Fibroblast of villous mesenchyme (primary cell): ENCODE measurements at regions not wholly inside any gene's neighbourhood (a gene's known extent, or its start where the extent isn't known, plus 50 kb on each side); places are given as distances from the start of the nearest gene placed in this dataset.
A peak's percentile ranks its signal among the peaks of the same experiment; 100 is the strongest.
"Not testable (repeated sequence)": the region's sequence is repeated elsewhere in the genome, so short reads cannot be mapped to it uniquely, and the experiment has no call there.

ENCODE experiments used
- DNase-seq: peaks from one replicate; pipeline ENCODE4 v3.0.0-alpha.2; 2010; ENCODE audit warnings: low read depth
- H3K4me3 ChIP-seq: 2 replicates; pipeline ENCODE4 v1.5.1; 2011; ENCODE audit warnings: low read depth, mild to moderate bottlenecking, low read length
- TF ChIP-seq, protein P1 (sequence below): IDR thresholded peaks from 2 replicates; pipeline ENCODE4 v1.5.1; 2012; ENCODE audit warnings: low read depth, mild to moderate bottlenecking, low read length; ENCODE audit not compliant: insufficient read depth

DNA sequence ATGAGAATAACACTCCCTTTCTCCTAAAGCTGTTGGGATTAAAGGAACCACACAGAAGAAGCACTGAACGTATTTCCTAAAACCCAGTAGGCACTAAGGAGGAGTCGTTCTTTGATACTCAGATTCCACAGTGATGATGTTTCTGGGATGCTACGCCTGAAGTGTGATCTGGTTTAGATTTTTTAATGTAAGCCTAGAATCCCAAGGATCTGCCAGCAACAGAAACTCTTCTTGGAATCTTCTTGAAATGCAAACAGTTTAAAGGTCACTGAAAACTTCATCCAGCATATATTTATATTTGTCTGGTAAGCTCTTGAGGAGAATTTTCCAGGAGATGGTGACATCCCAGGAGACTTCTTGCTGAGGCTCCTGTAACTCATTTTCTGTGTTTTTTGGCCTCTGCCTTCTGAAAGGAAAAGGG, 247.6 kb upstream of the TRIB2 start:
- DNase-seq: peak; percentile 75
- TF ChIP-seq, protein P1, sequence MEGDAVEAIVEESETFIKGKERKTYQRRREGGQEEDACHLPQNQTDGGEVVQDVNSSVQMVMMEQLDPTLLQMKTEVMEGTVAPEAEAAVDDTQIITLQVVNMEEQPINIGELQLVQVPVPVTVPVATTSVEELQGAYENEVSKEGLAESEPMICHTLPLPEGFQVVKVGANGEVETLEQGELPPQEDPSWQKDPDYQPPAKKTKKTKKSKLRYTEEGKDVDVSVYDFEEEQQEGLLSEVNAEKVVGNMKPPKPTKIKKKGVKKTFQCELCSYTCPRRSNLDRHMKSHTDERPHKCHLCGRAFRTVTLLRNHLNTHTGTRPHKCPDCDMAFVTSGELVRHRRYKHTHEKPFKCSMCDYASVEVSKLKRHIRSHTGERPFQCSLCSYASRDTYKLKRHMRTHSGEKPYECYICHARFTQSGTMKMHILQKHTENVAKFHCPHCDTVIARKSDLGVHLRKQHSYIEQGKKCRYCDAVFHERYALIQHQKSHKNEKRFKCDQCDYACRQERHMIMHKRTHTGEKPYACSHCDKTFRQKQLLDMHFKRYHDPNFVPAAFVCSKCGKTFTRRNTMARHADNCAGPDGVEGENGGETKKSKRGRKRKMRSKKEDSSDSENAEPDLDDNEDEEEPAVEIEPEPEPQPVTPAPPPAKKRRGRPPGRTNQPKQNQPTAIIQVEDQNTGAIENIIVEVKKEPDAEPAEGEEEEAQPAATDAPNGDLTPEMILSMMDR: no peak
- H3K4me3 ChIP-seq: no peak overlapping the region

DNA sequence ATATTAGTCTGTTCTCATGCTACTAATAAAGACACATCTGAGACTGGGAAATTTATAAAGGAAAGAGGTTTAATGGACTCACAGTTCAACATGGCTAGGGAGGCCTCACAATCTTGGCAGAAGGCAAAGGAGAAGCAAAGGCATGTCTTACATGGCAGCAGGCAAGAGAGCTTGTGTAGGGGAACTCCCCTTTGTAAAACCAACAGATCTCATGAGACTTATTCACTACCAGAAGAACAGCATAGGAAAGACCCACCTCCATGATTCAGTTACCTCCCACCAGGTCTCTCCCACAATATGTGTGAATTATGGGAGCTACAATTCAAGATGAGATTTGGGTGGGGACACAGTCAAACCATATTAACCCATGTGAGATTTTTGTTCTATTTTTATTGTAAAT, 244.5 kb upstream of the TRIB2 start:
- not testable (repeated sequence) for H3K4me3 ChIP-seq, DNase-seq

DNA sequence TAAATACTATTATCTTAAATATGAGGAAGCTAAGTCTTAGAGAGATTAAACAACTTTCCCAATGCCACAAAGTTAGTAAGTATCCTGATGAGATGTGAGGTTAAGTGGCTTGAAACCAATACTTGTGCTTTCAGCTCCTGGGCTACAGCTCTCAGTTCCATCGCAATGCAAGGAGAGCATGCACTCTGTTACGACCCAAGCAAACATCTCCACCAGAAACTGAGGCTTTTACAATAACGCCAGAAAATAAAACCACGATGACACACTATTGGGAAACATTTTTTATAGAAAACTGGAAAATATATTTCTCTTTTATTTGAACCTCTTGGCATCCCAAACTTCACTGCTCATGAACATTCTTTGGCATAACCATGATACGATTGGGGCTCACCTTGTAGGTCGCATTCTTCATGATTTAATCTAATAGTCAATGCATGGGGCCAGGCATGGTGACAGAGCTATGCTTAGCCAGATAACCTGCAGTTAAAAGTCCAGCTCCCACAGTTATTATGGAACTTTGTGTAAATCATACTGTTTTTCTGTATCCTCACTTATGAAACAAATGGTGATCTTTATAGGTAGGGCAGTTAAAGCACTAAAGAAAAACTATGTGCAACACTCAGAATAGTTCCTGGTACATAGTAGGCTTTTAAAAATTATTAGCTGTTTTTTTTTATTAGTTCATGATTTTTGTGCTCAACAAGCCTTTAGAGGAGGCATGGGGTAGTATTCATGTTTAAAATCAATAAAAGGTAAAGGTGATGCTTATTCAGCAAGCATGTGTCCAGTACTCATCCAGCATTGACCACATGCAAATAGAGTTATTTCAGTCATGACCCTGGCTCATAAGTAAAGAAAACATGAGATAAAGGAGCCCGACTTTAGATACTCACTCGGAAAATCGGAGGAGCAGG, 238.3 kb upstream of the TRIB2 start:
- DNase-seq: no peak
- TF ChIP-seq, protein P1: no peak
- no peak overlapping the region for H3K4me3 ChIP-seq

DNA sequence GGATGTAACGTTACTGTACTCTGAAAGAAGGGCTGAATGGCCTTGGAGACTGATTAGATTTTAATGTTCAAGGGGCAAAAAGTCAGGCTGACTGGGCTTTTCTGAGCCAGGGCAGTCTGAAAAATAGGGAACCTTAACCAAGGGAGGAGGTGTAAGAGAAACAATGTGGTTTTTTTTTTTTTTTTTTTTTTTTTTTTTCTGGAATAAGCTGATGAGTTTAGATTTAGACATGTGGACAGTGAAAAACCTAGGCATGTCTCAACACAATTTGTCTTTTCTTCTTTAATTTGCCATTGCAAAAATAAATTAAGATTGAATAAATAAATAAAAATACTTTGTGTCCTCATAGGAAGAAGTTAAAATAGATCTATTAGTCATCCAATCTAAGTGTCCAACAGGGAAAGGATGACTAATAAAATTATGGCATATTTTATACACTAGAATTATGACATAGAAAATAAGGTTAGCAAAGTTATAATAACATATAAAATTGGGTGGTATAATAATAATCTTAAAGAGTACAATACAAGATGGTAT, 237.6 kb upstream of the TRIB2 start:
- H3K4me3 ChIP-seq: no peak overlapping the region
- TF ChIP-seq, protein P1: no peak
- no peak for DNase-seq

DNA sequence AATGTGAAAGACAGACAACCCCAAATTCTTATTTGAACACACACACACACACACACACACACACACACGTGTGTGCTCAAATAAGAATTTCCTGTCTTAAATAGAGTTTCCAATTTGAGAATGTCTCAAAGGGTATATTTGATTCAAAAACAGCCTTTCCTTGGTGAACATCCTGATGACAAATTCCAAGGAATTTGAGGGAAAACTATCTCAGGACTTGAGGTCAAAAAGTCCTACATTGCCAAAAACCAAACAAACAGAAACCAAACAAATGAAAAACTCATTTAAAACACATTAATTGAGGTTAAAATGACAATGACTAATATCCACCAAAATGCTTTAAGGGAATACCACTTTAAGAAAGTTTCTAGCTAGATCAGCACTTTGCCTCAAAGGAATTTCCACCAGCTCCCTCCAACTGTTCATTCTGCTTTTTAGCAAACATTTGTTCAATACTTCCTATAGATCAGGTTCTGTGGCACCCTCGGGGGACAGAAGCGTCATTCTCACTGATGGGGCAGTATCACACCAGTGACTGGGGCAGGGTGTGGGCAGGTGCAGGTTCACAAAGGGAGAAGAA, 232.1 kb upstream of the TRIB2 start:
- TF ChIP-seq, protein P1: no peak
- DNase-seq: no peak
- no peak overlapping the region for H3K4me3 ChIP-seq

DNA sequence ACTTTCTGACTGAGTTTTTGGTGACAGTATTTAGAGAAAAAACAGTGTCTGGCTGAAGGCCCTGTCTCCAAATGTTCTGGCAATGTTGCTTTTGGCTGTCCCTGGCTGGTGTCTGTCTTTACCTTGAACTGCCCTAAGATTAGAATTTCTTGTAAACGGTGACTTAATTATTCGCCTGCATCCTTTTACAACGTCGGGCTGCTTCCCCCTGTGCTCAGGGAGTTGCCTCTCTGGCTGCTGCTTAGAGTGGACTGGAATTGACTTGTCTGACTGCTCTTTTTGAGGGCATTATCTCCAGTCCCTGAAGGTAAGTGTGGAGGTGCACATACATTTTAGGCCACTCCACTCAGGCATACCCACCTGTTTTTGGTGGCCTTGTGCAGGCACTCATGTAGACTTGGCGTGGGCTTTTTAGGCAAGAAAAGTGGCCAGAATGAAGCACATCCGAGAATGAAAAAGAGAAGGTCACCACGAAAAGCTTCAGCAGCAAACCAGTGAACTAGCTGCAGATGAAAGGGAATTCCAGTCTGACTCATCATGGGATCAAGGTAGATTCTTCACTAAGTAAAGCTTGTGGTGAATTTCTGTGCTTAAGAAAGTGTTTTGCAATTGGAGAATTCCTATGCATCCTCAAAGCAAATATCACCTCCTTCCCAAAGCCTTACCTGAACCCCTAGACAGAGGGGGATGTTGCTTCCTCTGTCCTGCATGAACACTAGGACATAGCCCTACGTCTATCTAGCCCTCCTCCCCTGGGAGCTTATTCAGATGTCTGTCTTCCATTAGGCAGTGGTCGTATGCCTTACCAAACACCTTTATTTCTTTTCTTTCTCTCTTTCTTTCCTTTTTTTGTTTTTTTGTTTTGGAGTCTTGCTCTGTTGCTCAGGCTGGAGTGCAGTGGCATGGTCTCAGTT, 230.3 kb upstream of the TRIB2 start:
- TF ChIP-seq, protein P1: no peak
- DNase-seq: peak; percentile 24

More for the DNA sequence above, 230.3 kb upstream of the TRIB2 start:
- no peak overlapping the region for H3K4me3 ChIP-seq
